Right lobe of liver (tissue), 6 donors: ENCODE measurements at regions not wholly inside any gene's neighbourhood (a gene's known extent, or its start where the extent isn't known, plus 50 kb on each side); places are given as distances from the start of the nearest gene placed in this dataset.

Experiments
- ATAC-seq, 4 donors: fragments of 200-7000 bp; cut with Tn5 transposase; one replicate each; pipeline ENCODE4 v1.9.1; 2020; ENCODE audit warnings: mild to moderate bottlenecking in 4 of 4, moderate library complexity in 4 of 4
- DNase-seq, 3 donors: peaks; one replicate each; pipeline ENCODE4 v3.0.0-alpha.2; 2020
- H3K27ac ChIP-seq, 3 donors: fragments of 200-600 bp; one replicate each; pipeline ENCODE4 v1.8.0; 2022
- H3K27me3 ChIP-seq, 2 donors: fragments of 200-600 bp; one replicate each; pipeline ENCODE4 v1.8.0; 2022
- H3K36me3 ChIP-seq, 4 donors: fragments of 200-600 bp; sonication (generic) in 1 of 4; one replicate each; pipeline versions ENCODE4 v1.5.1 to v1.8.0; 2017 to 2022; ENCODE audit warnings: control low read depth in 1 of 4
- H3K4me1 ChIP-seq, 4 donors: fragments of 200-600 bp; sonication (generic) in 1 of 4; one replicate each; pipeline versions ENCODE4 v1.5.1 to v1.8.0; 2017 to 2022; ENCODE audit warnings: control low read depth in 1 of 4
- H3K4me3 ChIP-seq, 3 donors: fragments of 200-600 bp; one replicate each; pipeline ENCODE4 v1.8.0; 2022
- H3K9me3 ChIP-seq, 4 donors: fragments of 200-600 bp; sonication (generic) in 1 of 4; one replicate each; pipeline versions ENCODE4 v1.5.1 to v1.8.0; 2017 to 2022; ENCODE audit warnings: control low read depth in 1 of 4
- POLR2A ChIP-seq: fragments of 450-650 bp; IDR thresholded peaks from one replicate; pipeline ENCODE4 v1.6.1; 2017; ENCODE audit warnings: antibody characterized with exemption, mild to moderate bottlenecking
- WGBS: methylation state at CpG from one replicate; pipeline ENCODE4 v1.1.6; 2018; ENCODE audit warnings: low coverage, low lambda C conversion rate; ENCODE audit not compliant: insufficient coverage; ENCODE audit errors: missing lambda C conversion rate; 5-methylcytosine and 5-hydroxymethylcytosine counted together
- intact Hi-C, 2 donors: fragments of 100-400 bp; cut with DNase I; formaldehyde crosslinking; loops; one replicate each; pipeline versions ENCODE4 v1.11.2 to v1.14.1; 2022
- TF ChIP-seq, protein P1 (sequence below), 4 donors: fragments of 200-600 bp in 3 of 4; fragments of 450-650 bp in 1 of 4; IDR thresholded peaks; one replicate each; pipeline versions ENCODE4 v1.5.1 to v1.8.0; 2016 to 2022; ENCODE audit warnings: antibody characterized with exemption in 4 of 4, mild to moderate bottlenecking in 2 of 4
- donor health status: DM: no; HTN: yes; CAD: no.
- donor health status: DM: no; HTN: no; CAD: no.
- donor health status: DM: no; HTN: no; CAD: no.
- donor health status: DM: no; HTN: yes; CAD: no.
- donor health status: DM: no; HTN: yes; CAD: no.

DNA sequence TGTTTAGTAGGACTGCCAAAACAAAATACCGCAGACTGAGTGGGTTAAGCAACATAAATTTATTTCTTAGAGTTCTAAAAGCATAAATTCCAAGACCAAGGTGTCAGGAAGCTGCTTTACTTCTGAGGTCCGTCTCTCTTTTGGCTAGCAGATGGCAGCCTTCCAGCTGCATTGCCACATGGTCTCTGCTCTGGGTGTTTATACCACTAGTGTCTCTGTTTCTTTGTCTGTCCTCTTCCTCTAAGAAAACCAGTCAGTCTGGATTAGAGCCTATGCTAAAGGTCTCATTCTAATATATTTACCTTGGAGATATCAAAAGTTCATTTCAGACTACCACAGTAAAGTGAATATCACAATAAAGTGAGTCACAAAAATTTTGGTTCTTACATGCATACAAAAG is 519.8 kb downstream of the COL11A1 start:
- TF ChIP-seq POLR2A: no peak
- TF ChIP-seq, protein P1, sequence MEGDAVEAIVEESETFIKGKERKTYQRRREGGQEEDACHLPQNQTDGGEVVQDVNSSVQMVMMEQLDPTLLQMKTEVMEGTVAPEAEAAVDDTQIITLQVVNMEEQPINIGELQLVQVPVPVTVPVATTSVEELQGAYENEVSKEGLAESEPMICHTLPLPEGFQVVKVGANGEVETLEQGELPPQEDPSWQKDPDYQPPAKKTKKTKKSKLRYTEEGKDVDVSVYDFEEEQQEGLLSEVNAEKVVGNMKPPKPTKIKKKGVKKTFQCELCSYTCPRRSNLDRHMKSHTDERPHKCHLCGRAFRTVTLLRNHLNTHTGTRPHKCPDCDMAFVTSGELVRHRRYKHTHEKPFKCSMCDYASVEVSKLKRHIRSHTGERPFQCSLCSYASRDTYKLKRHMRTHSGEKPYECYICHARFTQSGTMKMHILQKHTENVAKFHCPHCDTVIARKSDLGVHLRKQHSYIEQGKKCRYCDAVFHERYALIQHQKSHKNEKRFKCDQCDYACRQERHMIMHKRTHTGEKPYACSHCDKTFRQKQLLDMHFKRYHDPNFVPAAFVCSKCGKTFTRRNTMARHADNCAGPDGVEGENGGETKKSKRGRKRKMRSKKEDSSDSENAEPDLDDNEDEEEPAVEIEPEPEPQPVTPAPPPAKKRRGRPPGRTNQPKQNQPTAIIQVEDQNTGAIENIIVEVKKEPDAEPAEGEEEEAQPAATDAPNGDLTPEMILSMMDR (IDR thresholded peaks at IDR 0.05): no peak
- intact Hi-C loops: no loop called here
- H3K4me1 ChIP-seq: no peaks in the 10 kb centered on the region
- H3K27me3 ChIP-seq: no peaks in the 10 kb centered on the region
- H3K36me3 ChIP-seq: no peaks in the 10 kb centered on the region
- DNase-seq (no peak), ATAC-seq (no peak)
- no peak overlapping the region for H3K27ac ChIP-seq
- no peak overlapping the region for H3K4me3 ChIP-seq
- 40% methylated on average over 2 of the region's 2 CpGs for WGBS
- H3K9me3 ChIP-seq: no peaks in the 10 kb centered on the region

DNA sequence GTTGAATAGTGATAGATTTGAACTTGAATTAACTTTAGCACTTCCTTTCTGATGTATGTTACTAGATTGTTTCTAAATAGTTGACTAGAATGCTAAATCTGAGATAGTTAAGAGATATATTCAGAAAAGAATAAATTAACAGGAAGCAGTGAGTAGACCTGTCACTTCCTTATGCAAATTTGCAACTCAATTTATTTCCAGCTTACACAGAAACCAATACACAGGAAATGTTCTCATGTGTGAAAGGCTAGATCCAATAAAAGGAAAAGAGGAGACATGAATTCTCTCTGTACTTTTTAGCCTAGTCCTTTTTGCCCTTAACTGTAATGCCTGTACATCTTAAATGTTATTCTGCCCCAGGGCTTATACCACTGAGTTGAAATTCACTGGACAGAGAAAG is 522.3 kb downstream of the COL11A1 start:
- intact Hi-C loops: no loop called here

DNA sequence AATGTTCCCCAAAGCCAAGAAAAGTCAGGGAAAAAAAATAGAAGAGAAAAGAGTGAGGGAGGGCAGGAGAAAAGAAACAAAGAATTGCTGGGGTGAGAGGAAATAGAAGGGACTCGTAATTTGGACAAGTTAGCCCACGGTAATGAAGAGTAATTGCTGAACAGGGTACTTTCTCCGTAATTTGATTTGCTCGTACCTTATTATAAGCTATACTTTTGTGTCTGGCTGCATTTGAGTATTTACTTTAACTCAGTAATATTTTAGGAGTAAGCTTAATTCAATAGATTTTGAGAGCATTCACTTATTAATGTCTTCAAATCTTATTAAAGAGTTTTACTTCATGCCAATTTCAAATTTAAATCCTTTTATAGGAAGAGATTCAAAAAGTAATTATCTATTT is 527.5 kb downstream of the COL11A1 start:
- H3K9me3 ChIP-seq: no peaks in the 10 kb centered on the region
- no peaks in the 10 kb centered on the region for H3K4me1 ChIP-seq
- H3K27me3 ChIP-seq: no peaks in the 10 kb centered on the region
- DNase-seq (no peak), ATAC-seq (no peak)
- TF ChIP-seq POLR2A: no peak
- TF ChIP-seq, protein P1 (IDR thresholded peaks at IDR 0.05): no peak
- intact Hi-C loops: no loop called here
- H3K4me3 ChIP-seq: no peak overlapping the region
- H3K36me3 ChIP-seq: no peaks in the 10 kb centered on the region
- 72% methylated on average over 4 of the region's 4 CpGs for WGBS
- H3K27ac ChIP-seq: no peak overlapping the region

More for the DNA sequence above, 522.3 kb downstream of the COL11A1 start:
- Histone ChIP-seq H3K27ac (no peak overlapping the region), H3K36me3 (no peaks in the 10 kb centered on the region), H3K9me3 (no peaks in the 10 kb centered on the region), H3K27me3 (no peaks in the 10 kb centered on the region), H3K4me3 (no peak overlapping the region), H3K4me1 (no peaks in the 10 kb centered on the region)
- no peak for DNase-seq
- TF ChIP-seq, protein P1 (IDR thresholded peaks at IDR 0.05): no peak
- no peak for TF ChIP-seq POLR2A
- ATAC-seq: no peak

DNA sequence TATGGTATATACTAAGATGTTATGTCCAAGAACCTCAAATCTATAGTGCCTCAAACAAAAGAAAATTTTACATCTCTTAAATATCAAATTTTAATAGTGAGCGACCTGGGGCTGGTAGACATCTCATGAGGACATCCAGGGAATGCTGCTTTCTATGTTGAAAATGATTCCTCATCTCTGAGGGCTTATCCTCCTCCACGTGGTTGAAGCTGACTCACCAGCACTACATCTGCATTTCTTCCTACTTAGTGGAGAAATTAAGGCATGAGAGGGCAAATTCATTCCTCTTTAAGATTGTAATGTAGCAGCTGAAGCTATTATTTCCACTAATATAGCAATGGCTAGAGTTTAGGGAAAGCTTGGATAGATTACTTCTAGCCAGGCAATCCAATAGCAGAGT is 529.5 kb downstream of the COL11A1 start:
- Histone ChIP-seq H3K4me3 (no peak overlapping the region), H3K9me3 (no peaks in the 10 kb centered on the region), H3K4me1 (no peaks in the 10 kb centered on the region), H3K36me3 (no peaks in the 10 kb centered on the region), H3K27ac (no peak overlapping the region), H3K27me3 (no peaks in the 10 kb centered on the region)
- DNase-seq (no peak), ATAC-seq (no peak)
- WGBS: 14% methylated on average over 2 of the region's 2 CpGs
- TF ChIP-seq, protein P1 (IDR thresholded peaks at IDR 0.05): no peak
- no peak for TF ChIP-seq POLR2A
- intact Hi-C loops: no loop called here

DNA sequence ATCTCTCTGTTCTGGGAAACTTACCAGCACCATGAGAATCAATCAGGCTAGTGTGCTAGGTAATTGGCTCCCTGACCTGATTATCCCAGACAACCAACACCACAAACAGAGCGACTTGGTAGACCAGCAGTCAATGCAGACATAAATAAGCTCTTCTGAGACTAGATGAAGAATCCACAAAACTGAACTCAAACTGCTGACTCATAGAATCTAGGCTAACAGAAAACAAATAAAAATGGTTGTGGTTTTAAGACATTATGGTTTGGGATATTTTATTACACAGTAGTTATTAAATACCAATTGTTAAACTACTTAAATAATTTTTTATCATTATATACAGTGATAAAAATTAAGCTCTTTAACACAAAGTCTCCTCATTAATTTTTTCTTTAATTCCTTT is 535.7 kb downstream of the COL11A1 start:
- ATAC-seq: no peak
- Histone ChIP-seq H3K4me1 (no peaks in the 10 kb centered on the region), H3K27ac (no peak overlapping the region), H3K4me3 (no peak overlapping the region), H3K9me3 (no peaks in the 10 kb centered on the region), H3K27me3 (no peaks in the 10 kb centered on the region), H3K36me3 (no peaks in the 10 kb centered on the region)
- 33% methylated on average over 1 of the region's 1 CpG for WGBS
- no peak for DNase-seq
- intact Hi-C loops: no loop called here
- TF ChIP-seq, protein P1 (IDR thresholded peaks at IDR 0.05): no peak
- no peak for TF ChIP-seq POLR2A
